ENCODE measurements at regions not wholly inside any gene's neighbourhood (a gene's known extent, or its start where the extent isn't known, plus 50 kb on each side); places are given as distances from the start of the nearest gene placed in this dataset.
"Not testable (repeated sequence)": the region's sequence is repeated elsewhere in the genome, so short reads cannot be mapped to it uniquely, and the experiment has no call there.

DNA sequence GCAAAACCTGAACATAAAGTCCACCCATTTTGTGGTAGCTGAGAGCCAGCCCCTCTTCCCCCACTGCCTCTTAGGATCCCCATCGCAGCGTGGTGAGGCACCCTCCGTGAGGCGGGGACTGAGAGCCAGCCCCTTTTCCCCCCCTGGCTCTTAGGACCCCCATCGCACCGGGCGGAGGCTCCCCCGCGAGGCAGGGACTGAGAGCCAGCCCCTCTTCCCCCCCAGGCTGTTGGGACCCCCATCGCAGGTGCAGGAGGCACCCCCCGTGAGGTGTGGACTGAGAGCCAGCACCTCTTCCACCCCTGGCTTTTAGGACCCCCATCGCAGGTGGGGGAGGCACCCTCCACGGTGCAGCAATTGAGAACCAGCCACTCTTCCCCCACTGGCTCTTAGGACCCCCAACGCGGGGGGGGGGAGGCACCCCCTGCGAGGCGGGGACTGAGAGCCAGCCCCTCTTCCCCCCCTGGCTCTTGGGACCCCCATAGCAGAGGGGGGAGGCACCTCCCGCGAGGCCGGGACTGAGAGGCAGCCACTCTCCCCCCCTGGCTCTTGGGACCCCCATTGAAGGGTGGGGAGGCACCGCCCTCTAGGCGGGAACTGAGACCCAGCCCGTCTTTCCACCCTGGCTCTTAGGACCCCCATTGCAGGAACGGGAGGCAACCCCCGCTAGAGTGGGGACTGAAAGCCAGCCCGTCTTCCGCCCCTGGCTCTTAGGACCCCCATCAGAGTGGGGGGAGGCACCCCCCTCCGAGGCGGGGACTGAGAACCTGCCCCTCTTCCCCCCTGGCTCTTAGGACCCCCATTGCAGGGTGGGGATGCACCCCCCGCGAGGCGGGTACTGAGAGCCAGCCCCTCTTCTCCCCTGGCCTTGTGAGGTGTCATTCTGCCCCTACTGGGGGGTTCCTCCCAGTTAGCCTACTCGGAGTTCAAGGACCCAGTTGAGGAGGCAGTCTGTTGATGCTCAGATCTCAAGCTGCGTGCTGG lies 366.4 kb upstream of the SPRY2 start:
- ATAC-seq: no peak
- peaks cover 0 to 12% (median 0%) of the 10 kb centered on the region in 3 donors for H3K9me3 ChIP-seq
- WGBS, 2 donors (ENCODE audit: low coverage in 1 of 2): 90 to 100% methylated on average over 1 to 2 of the region's 34 CpGs
- H3K36me3 ChIP-seq: no peaks in the 10 kb centered on the region
- H3K4me3 ChIP-seq: no peak overlapping the region
- H3K4me1 ChIP-seq: no peaks in the 10 kb centered on the region
- H3K27me3 ChIP-seq: no peaks in the 10 kb centered on the region
- H3K27ac ChIP-seq: no peak overlapping the region
- TF ChIP-seq EP300 (IDR thresholded peaks at IDR 0.05) (no peak), POLR2AphosphoS5 (IDR thresholded peaks at IDR 0.05) (no peak), POLR2A (IDR thresholded peaks at IDR 0.05) (no peak)
- TF ChIP-seq, protein P1, sequence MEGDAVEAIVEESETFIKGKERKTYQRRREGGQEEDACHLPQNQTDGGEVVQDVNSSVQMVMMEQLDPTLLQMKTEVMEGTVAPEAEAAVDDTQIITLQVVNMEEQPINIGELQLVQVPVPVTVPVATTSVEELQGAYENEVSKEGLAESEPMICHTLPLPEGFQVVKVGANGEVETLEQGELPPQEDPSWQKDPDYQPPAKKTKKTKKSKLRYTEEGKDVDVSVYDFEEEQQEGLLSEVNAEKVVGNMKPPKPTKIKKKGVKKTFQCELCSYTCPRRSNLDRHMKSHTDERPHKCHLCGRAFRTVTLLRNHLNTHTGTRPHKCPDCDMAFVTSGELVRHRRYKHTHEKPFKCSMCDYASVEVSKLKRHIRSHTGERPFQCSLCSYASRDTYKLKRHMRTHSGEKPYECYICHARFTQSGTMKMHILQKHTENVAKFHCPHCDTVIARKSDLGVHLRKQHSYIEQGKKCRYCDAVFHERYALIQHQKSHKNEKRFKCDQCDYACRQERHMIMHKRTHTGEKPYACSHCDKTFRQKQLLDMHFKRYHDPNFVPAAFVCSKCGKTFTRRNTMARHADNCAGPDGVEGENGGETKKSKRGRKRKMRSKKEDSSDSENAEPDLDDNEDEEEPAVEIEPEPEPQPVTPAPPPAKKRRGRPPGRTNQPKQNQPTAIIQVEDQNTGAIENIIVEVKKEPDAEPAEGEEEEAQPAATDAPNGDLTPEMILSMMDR (IDR thresholded peaks at IDR 0.05): no peak

DNA sequence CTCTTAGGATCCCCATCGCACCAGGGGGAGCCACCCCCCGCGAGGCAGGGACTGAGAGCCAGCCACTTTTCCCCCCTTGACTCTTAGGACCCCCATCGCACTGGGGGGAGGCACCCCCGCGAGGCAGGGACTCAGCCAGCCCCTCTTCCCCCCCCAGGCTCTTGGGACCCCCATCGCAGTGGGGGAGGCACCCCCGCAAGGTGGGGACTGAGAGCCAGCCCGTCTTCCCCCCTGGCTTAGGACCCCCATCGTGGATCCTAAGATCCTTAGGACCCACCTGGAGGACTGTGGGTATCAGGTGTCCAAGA lies 365.2 kb upstream of the SPRY2 start:
- Histone ChIP-seq H3K27me3 (no peaks in the 10 kb centered on the region), H3K36me3 (no peaks in the 10 kb centered on the region), H3K4me1 (no peaks in the 10 kb centered on the region), H3K27ac (no peak overlapping the region), H3K4me3 (no peak overlapping the region), H3K9me3 (peaks cover 0 to 12% (median 0%) of the 10 kb centered on the region in 3 donors)
- no CpG with 5 or more reads among the region's 10 CpGs for WGBS, 2 donors (ENCODE audit: low coverage in 1 of 2)
- TF ChIP-seq EP300 (IDR thresholded peaks at IDR 0.05): no peak
- no peak for ATAC-seq

DNA sequence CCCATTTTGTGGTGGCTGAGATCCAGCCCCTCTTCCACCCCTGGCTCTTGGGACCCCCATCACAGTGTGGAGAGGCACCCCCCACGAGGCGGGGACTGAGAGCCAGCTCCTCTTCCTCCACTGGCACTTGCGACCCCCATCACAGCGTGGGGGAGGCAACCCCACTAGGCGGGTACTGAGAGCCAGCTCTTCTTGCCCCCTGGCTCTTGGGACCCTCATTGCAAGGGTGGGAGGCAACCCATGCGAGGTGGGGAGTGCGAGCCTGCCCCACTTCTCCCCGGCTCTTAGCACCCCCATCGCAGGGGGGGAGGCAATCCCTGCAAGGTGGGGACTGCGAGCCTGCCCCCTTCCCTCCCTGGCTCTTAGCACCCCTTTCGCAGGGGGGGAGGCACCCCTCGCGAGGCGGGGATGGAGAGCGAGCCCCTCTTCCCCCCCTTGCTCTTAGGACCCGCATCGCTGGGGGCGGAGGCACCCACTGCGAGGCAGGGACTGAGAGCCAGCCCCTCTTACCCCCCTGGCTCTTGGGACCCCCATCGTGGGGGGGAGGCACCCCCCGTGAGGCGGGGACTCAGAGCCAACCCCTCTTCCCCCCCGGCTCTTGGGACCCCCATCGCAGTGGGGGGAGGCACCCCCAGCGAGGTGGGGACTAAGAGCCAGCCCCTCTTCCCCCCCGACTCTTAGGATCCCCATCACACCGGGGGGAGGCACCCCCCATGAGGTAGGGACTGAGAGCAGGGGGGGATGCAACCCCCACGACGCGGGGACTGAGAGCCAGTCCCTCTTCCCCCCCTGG lies 364.6 kb upstream of the SPRY2 start:
- H3K4me3 ChIP-seq: no peak overlapping the region
- ATAC-seq: no peak
- TF ChIP-seq POLR2A (IDR thresholded peaks at IDR 0.05): no peak
- TF ChIP-seq, protein P1 (IDR thresholded peaks at IDR 0.05): no peak
- TF ChIP-seq POLR2AphosphoS5 (IDR thresholded peaks at IDR 0.05): no peak
- no peak for TF ChIP-seq EP300 (IDR thresholded peaks at IDR 0.05)
- peaks cover 0 to 14% (median 0%) of the 10 kb centered on the region in 3 donors for H3K9me3 ChIP-seq
- no peaks in the 10 kb centered on the region for H3K36me3 ChIP-seq
- no peak overlapping the region for H3K27ac ChIP-seq
- no peaks in the 10 kb centered on the region for H3K27me3 ChIP-seq
- no CpG with 5 or more reads among the region's 30 CpGs for WGBS, 2 donors (ENCODE audit: low coverage in 1 of 2)
- no peaks in the 10 kb centered on the region for H3K4me1 ChIP-seq

DNA sequence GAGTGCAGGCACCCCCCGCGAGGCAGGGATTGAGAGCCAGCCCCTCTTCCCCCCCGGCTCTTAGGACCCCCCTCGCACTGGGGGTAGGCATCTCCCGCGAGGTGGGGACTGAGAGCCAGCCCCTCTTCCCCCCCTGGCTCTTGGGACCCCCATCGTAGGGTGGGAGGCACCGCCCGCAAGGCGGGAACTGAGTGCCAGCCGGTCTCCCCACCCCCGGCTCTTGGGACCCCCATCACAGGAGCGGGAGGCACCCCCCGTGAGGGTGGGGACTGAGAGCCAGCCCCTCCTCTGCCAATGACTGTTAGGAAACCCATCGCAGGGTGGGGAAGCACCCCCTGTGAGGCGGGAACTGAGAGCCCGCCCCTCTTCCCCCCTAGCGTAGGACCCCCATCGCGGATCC lies 363.4 kb upstream of the SPRY2 start:
- H3K4me1 ChIP-seq: no peaks in the 10 kb centered on the region
- TF ChIP-seq POLR2A (IDR thresholded peaks at IDR 0.05) (no peak), EP300 (IDR thresholded peaks at IDR 0.05) (no peak), POLR2AphosphoS5 (IDR thresholded peaks at IDR 0.05) (no peak)
- TF ChIP-seq, protein P1 (IDR thresholded peaks at IDR 0.05): no peak
- ATAC-seq: no peak
- no peaks in the 10 kb centered on the region for H3K27me3 ChIP-seq
- H3K9me3 ChIP-seq: peaks cover 0 to 20% (median 0%) of the 10 kb centered on the region in 3 donors
- WGBS, 2 donors (ENCODE audit: low coverage in 1 of 2): no CpG with 5 or more reads among the region's 20 CpGs
- H3K36me3 ChIP-seq: no peaks in the 10 kb centered on the region
- H3K27ac ChIP-seq: no peak overlapping the region
- no peak overlapping the region for H3K4me3 ChIP-seq

DNA sequence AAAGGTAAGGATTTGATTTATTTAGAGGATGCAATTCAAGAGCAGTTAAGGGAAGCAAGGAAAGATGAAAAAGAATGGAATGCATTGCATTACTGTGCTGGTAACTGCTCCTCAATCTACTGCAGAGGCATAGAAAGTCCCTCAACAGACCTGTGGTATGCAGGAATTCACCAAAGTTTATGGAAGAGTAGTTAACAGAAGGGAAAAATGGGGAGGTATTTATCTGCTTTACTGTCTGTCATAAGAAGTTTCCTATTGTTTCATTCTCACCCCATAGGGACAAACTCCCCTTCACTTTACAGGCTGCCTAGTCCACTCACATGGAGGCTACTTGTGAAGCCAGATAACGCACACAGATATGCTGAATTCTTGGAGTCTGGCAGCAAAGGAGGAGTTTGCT lies 354.9 kb upstream of the SPRY2 start:
- H3K4me3 ChIP-seq: no peak overlapping the region
- H3K4me1 ChIP-seq: no peaks in the 10 kb centered on the region
- peaks cover 0 to 8% (median 0%) of the 10 kb centered on the region in 3 donors for H3K9me3 ChIP-seq
- H3K27ac ChIP-seq: no peak overlapping the region
- no peaks in the 10 kb centered on the region for H3K36me3 ChIP-seq
- 58 to 67% methylated on average over 1 of the region's 1 CpG for WGBS, 2 donors (ENCODE audit: low coverage in 1 of 2)
- ATAC-seq: no peak
- TF ChIP-seq, protein P1 (IDR thresholded peaks at IDR 0.05): no peak
- no peak for TF ChIP-seq POLR2AphosphoS5 (IDR thresholded peaks at IDR 0.05)
- TF ChIP-seq EP300 (IDR thresholded peaks at IDR 0.05): no peak
- TF ChIP-seq POLR2A (IDR thresholded peaks at IDR 0.05): no peak
- H3K27me3 ChIP-seq: no peaks in the 10 kb centered on the region

DNA sequence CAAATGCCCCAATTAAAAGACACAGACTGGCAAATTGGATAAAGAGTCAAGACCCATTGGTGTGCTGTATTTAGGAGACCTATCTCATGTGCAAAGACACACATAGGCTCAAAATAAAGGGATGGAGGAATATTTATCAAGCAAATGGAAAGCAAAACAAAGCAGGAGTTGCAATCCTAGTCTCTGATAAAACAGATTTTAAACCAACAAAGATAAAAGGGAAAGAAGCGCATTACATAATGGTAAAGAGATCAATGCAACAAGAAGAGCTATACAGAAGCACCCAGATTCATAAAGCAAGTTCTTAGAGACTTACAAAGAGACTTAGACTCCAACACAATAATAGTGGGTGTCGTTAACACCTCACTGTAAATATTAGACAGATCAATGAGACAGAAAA lies 350.9 kb upstream of the SPRY2 start:
- WGBS, 2 donors (ENCODE audit: low coverage in 1 of 2): 56 to 90% methylated on average over 2 of the region's 2 CpGs

More for the DNA sequence above, 350.9 kb upstream of the SPRY2 start:
- H3K36me3 ChIP-seq, H3K9me3 ChIP-seq, ATAC-seq, H3K27me3 ChIP-seq, H3K4me1 ChIP-seq, H3K4me3 ChIP-seq, H3K27ac ChIP-seq: not testable (repeated sequence)

Measured in gastroesophageal sphincter (tissue), 4 donors.